HEK293 (cell line): ENCODE measurements at regions not wholly inside any gene's neighbourhood (a gene's known extent, or its start where the extent isn't known, plus 50 kb on each side); places are given as distances from the start of the nearest gene placed in this dataset.

Experiments
- CTCF ChIP-seq: fragments of 450-650 bp; formaldehyde crosslinking; IDR thresholded peaks from 2 replicates; pipeline ENCODE4 v1.5.1; 2016; ENCODE audit warnings: missing biosample characterization, missing genetic modification characterization
- ELK4 ChIP-seq: IDR thresholded peaks from 2 replicates; pipeline ENCODE4 v1.6.1; 2011; ENCODE audit warnings: mild to moderate bottlenecking, low read depth, low read length, borderline replicate concordance
- REST ChIP-seq: fragments of 450-650 bp; formaldehyde crosslinking; IDR thresholded peaks from 2 replicates; pipeline ENCODE4 v1.5.1; 2016; ENCODE audit warnings: missing biosample characterization, missing genetic modification characterization
- ZBTB7A ChIP-seq: fragments of 450-650 bp; formaldehyde crosslinking; IDR thresholded peaks from 2 replicates; pipeline ENCODE4 v1.5.1; 2016; ENCODE audit warnings: low read depth, missing biosample characterization, missing genetic modification characterization
- ZFP3 ChIP-seq: fragments of 450-650 bp; formaldehyde crosslinking; IDR thresholded peaks from 2 replicates; pipeline ENCODE4 v1.5.1; 2016; ENCODE audit warnings: low read depth, missing biosample characterization, missing genetic modification characterization
- ZNF112 ChIP-seq: fragments of 450-650 bp; formaldehyde crosslinking; IDR thresholded peaks from 2 replicates; pipeline ENCODE4 v1.5.0; 2017; ENCODE audit warnings: missing biosample characterization, missing genetic modification characterization
- ZNF274 ChIP-seq, 2 experiments: fragments of 200-500 bp in 1 of 2; fragments of 450-650 bp in 1 of 2; sonication (Bioruptor generic) in 1 of 2; formaldehyde crosslinking in 1 of 2; IDR thresholded peaks; 2 replicates each; pipeline versions ENCODE4 v1.5.1 to v1.6.1; 2014 to 2016; ENCODE audit warnings: borderline replicate concordance in 1 of 2, inconsistent platforms in 1 of 2, low read length in 1 of 2, missing biosample characterization in 1 of 2, missing genetic modification characterization in 1 of 2
- ZNF596 ChIP-seq: fragments of 450-650 bp; IDR thresholded peaks from 2 replicates; pipeline ENCODE4 v1.5.0; 2018; ENCODE audit warnings: missing biosample characterization, mild to moderate bottlenecking, missing genetic modification characterization, moderate library complexity
- TF ChIP-seq, protein P1 (sequence below): fragments of 450-650 bp; formaldehyde crosslinking; IDR thresholded peaks from 2 replicates; pipeline ENCODE4 v1.5.1; 2016; ENCODE audit warnings: missing biosample characterization, missing genetic modification characterization, low read depth

GRCh38 chr9:135272608-135273007 is 185.1 kb downstream of the OLFM1 start:
- TF ChIP-seq CTCF (no peak), ZNF596 (tag by site-specific recombination) (no peak), ZFP3 (no peak), REST (tag by site-specific recombination) (no peak), ELK4 (no peak), ZNF112 (tag by site-specific recombination) (no peak), ZBTB7A (tag by site-specific recombination) (no peak), ZNF274 (IDR thresholded peaks at IDR 0.05; ENCODE audit: low read length) (no peak), ZNF274 (tag by site-specific recombination; IDR thresholded peaks at IDR 0.05; ENCODE audit: borderline replicate concordance) (no peak)
- TF ChIP-seq, protein P1, sequence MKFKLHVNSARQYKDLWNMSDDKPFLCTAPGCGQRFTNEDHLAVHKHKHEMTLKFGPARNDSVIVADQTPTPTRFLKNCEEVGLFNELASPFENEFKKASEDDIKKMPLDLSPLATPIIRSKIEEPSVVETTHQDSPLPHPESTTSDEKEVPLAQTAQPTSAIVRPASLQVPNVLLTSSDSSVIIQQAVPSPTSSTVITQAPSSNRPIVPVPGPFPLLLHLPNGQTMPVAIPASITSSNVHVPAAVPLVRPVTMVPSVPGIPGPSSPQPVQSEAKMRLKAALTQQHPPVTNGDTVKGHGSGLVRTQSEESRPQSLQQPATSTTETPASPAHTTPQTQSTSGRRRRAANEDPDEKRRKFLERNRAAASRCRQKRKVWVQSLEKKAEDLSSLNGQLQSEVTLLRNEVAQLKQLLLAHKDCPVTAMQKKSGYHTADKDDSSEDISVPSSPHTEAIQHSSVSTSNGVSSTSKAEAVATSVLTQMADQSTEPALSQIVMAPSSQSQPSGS (tag by site-specific recombination): no peak
